GM10266 (cell line): ENCODE measurements at regions not wholly inside any gene's neighbourhood (a gene's known extent, or its start where the extent isn't known, plus 50 kb on each side); places are given as distances from the start of the nearest gene placed in this dataset.

Experiments
- DNase-seq: peaks from one replicate; pipeline ENCODE4 v3.0.0; 2012; ENCODE audit errors: extremely low spot score
- TF ChIP-seq, protein P1 (sequence below): IDR thresholded peaks from 2 replicates; pipeline ENCODE4 v1.5.1; 2012; ENCODE audit warnings: mild to moderate bottlenecking, low read depth; ENCODE audit not compliant: control insufficient read depth, insufficient read depth; ENCODE audit errors: missing control alignments

DNA sequence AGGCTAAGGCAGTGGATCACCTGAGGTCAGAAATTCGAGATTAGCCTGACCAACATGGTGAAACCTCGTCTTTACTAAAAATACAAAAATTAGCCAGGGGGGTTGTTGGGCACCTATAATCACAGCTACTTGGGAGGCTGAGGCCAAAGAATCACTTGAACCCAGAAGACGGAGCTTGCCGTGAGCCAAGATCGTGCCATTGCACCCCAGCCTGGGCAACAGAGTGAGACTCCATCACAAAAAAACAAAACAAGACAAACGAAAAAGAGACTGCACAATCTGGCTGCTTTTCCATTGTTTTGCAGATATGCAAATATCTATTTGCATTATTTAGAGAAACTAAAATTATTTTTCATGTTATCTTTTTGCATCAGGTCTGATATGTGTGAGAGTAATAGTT, 83.6 kb downstream of the ZNF486 start:
- DNase-seq, result no peak
- TF ChIP-seq, protein P1, sequence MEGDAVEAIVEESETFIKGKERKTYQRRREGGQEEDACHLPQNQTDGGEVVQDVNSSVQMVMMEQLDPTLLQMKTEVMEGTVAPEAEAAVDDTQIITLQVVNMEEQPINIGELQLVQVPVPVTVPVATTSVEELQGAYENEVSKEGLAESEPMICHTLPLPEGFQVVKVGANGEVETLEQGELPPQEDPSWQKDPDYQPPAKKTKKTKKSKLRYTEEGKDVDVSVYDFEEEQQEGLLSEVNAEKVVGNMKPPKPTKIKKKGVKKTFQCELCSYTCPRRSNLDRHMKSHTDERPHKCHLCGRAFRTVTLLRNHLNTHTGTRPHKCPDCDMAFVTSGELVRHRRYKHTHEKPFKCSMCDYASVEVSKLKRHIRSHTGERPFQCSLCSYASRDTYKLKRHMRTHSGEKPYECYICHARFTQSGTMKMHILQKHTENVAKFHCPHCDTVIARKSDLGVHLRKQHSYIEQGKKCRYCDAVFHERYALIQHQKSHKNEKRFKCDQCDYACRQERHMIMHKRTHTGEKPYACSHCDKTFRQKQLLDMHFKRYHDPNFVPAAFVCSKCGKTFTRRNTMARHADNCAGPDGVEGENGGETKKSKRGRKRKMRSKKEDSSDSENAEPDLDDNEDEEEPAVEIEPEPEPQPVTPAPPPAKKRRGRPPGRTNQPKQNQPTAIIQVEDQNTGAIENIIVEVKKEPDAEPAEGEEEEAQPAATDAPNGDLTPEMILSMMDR, result no peak

DNA sequence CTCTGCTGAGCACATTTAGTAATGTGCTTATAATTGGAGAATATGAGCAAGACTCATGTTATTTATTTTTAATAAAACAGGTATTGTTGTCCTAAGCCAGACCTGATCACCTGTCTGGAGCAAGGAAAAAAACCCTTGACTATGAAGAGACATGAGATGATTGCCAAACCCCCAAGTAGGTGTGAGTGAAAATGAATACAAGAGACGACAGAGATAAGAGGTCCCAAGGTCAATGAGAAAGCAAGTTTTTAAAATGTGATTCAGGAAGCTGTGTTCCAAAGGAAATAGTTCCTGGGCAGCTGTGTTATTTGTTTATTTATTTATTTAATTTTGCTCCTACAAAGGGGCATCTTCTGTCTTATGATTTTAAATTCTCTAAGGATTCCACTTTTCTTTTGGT, 83.1 kb downstream of the ZNF486 start:
- DNase-seq, result no peak

More for the DNA sequence above, 83.1 kb downstream of the ZNF486 start:
- TF ChIP-seq, protein P1, result no peak
